ENCODE measurements at regions not wholly inside any gene's neighbourhood (a gene's known extent, or its start where the extent isn't known, plus 50 kb on each side); places are given as distances from the start of the nearest gene placed in this dataset.

GRCh38 chr6:95830859-95831557, 184.8 kb upstream of the FUT9 start:
- TF ChIP-seq EZH2 (IDR thresholded peaks at IDR 0.05; ENCODE audit: insufficient read depth, poor library complexity, severe bottlenecking) (no peak), EZH2phosphoT487 (IDR thresholded peaks at IDR 0.05; ENCODE audit: insufficient read depth, low read depth) (no peak)
